ENCODE measurements at regions not wholly inside any gene's neighbourhood (a gene's known extent, or its start where the extent isn't known, plus 50 kb on each side); places are given as distances from the start of the nearest gene placed in this dataset.
A peak's percentile ranks its signal among the peaks of the same experiment; 100 is the strongest.

- H3K23ac ChIP-seq (ENCODE audit: insufficient read length): no peak overlapping the region
- H4K5ac ChIP-seq (ENCODE audit: insufficient read length, low read depth, low read length): no peak overlapping the region
- H3K27ac ChIP-seq (ENCODE audit: low read depth, low read length): no peak overlapping the region
- H3K14ac ChIP-seq (ENCODE audit: insufficient read length): no peak overlapping the region
- no peak overlapping the region for H3K9ac ChIP-seq (replicated peaks in 1 of 4; ENCODE audit: extremely low read depth in 1 of 4, low read depth in 3 of 4, low read length in 3 of 4)
- 66% methylated on average over 11 of the region's 13 CpGs; no CpG with 5 or more reads in 1 of the 2 experiments for WGBS, 2 experiments (ENCODE audit: extremely low coverage in 1 of 2, insufficient coverage in 1 of 2, insufficient read length in 1 of 2, insufficient replicate concordance in 2 of 2, low coverage in 1 of 2, low lambda C conversion rate in 2 of 2, missing lambda C conversion rate in 1 of 2)
- H3K18ac ChIP-seq (ENCODE audit: extremely low read depth, low read length): no peak overlapping the region
- H3K4me1 ChIP-seq (replicated peaks in 1 of 4; ENCODE audit: control insufficient read depth in 3 of 4, insufficient read depth in 4 of 4, low read length in 3 of 4): no peaks in the 10 kb centered on the region
- H2BK15ac ChIP-seq (ENCODE audit: low read length): no peak overlapping the region
- no peak overlapping the region for H3K4ac ChIP-seq (replicated peaks; ENCODE audit: insufficient read length, low read depth, low read length)
- no peak overlapping the region for H3K56ac ChIP-seq (replicated peaks; ENCODE audit: insufficient read length, low read depth, low read length)
- H4K20me1 ChIP-seq (replicated peaks in 1 of 2; ENCODE audit: control insufficient read depth in 1 of 2, insufficient read depth in 2 of 2, low read length in 2 of 2): no peaks in the 10 kb centered on the region
- no peaks in the 10 kb centered on the region for H3K36me3 ChIP-seq (ENCODE audit: control insufficient read depth in 2 of 4, insufficient read depth in 4 of 4, low read length in 3 of 4)
- DNase-seq (ENCODE audit: low read depth in 1 of 2, low spot score in 2 of 2): peak in 1 of 2 experiments; percentile 35
- no peak overlapping the region for H2BK5ac ChIP-seq (ENCODE audit: low read depth, low read length)
- POLR2A ChIA-PET (ENCODE audit: partially characterized antibody): no interaction called here
- H4K8ac ChIP-seq (ENCODE audit: extremely low read depth, insufficient read depth, low read length): no peak overlapping the region
- H3K9me3 ChIP-seq (ENCODE audit: insufficient read depth in 2 of 2, low read depth in 1 of 2, low read length in 1 of 2): peaks cover 29 to 88% of the 10 kb centered on the region in 2 experiments
- H2AFZ ChIP-seq (ENCODE audit: low read length): no peak overlapping the region
- CTCF ChIA-PET (ENCODE audit: partially characterized antibody): interaction anchor here (0.5 to 1.1 kb wide), 3 partner anchors 29 to 212 kb away, joined by 3 read pairs; no protein-coding TSS in a partner anchor
- no peak overlapping the region for H3K4me2 ChIP-seq (ENCODE audit: insufficient read depth in 1 of 2, low read depth in 2 of 2, low read length in 2 of 2)
- FAIRE-seq: no peak
- H3K27me3 ChIP-seq (replicated peaks in 1 of 4; ENCODE audit: control insufficient read depth in 3 of 4, extremely low read depth in 1 of 4, insufficient read depth in 3 of 4, low read length in 3 of 4): no peaks in the 10 kb centered on the region
- H3K23me2 ChIP-seq (ENCODE audit: low read depth, low read length): no peaks in the 10 kb centered on the region
- H2AK5ac ChIP-seq (ENCODE audit: low read depth, low read length): no peak overlapping the region
- H4K91ac ChIP-seq (replicated peaks; ENCODE audit: insufficient read length, low read length): no peak overlapping the region
- no peak overlapping the region for H3K4me3 ChIP-seq (ENCODE audit: extremely low read depth in 1 of 4, insufficient read depth in 2 of 4, low read depth in 3 of 4, low read length in 4 of 4)
- H3K79me1 ChIP-seq (ENCODE audit: low read depth, low read length): no peaks in the 10 kb centered on the region
- H2BK12ac ChIP-seq (ENCODE audit: low read depth, low read length): no peak overlapping the region
- no peak overlapping the region for H2BK20ac ChIP-seq (ENCODE audit: low read length)
- H2BK120ac ChIP-seq (replicated peaks; ENCODE audit: low read depth, low read length): no peak overlapping the region
- H3K79me2 ChIP-seq (ENCODE audit: control insufficient read depth in 1 of 2, insufficient read depth in 2 of 2, low read length in 2 of 2): no peaks in the 10 kb centered on the region
- no peak for TF ChIP-seq YY1 (IDR thresholded peaks at IDR 0.05; ENCODE audit: low read depth, low read length)
- no peak for TF ChIP-seq CTBP2 (IDR thresholded peaks at IDR 0.05; ENCODE audit: borderline replicate concordance, insufficient read depth, insufficient read length, low read length)
- TF ChIP-seq TAF1 (IDR thresholded peaks at IDR 0.05; ENCODE audit: low read depth, low read length): no peak
- no peak for TF ChIP-seq NRF1 (IDR thresholded peaks at IDR 0.05; ENCODE audit: low read depth, low read length)
- no peak for TF ChIP-seq CREB1 (IDR thresholded peaks at IDR 0.05)
- TF ChIP-seq KDM1A (IDR thresholded peaks at IDR 0.05; ENCODE audit: borderline replicate concordance, low read length): no peak
- TF ChIP-seq EP300 (IDR thresholded peaks at IDR 0.05; ENCODE audit: borderline replicate concordance in 1 of 2, low read depth in 2 of 2, low read length in 2 of 2): no peak
- TF ChIP-seq PHF8 (conservative IDR thresholded peaks at IDR 0.05; ENCODE audit: low read depth, low read length): no peak
- TF ChIP-seq ATF3 (IDR thresholded peaks at IDR 0.05; ENCODE audit: insufficient read depth, low read depth, low read length): no peak
- TF ChIP-seq TCF12 (IDR thresholded peaks at IDR 0.05; ENCODE audit: low read depth, low read length): no peak
- no peak for TF ChIP-seq RXRA (IDR thresholded peaks at IDR 0.05; ENCODE audit: insufficient read depth, low read depth, low read length)
- TF ChIP-seq ASH2L (IDR thresholded peaks at IDR 0.05; ENCODE audit: low read length): no peak
- TF ChIP-seq BACH1 (IDR thresholded peaks at IDR 0.05; ENCODE audit: low read length): no peak
These were observed 95.1 kb downstream of the METRNL start for GRCh38 chr17:83174362-83175118.
